Effector CD8-positive, alpha-beta T cell (primary cell): ENCODE measurements at regions not wholly inside any gene's neighbourhood (a gene's known extent, or its start where the extent isn't known, plus 50 kb on each side); places are given as distances from the start of the nearest gene placed in this dataset.

Experiments
- DNase-seq: peaks from one replicate; lab custom pipeline; 2025; lab: John Stamatoyannopoulos, UW

GRCh38 chr15:96736384-96736783, 405.9 kb downstream of the NR2F2 start:
- no peak for DNase-seq

GRCh38 chr15:96737408-96737807, 406.9 kb downstream of the NR2F2 start:
- no peak for DNase-seq

- no peak for DNase-seq
Measured at GRCh38 chr15:96746665-96747064, 416.2 kb downstream of the NR2F2 start.

DNA sequence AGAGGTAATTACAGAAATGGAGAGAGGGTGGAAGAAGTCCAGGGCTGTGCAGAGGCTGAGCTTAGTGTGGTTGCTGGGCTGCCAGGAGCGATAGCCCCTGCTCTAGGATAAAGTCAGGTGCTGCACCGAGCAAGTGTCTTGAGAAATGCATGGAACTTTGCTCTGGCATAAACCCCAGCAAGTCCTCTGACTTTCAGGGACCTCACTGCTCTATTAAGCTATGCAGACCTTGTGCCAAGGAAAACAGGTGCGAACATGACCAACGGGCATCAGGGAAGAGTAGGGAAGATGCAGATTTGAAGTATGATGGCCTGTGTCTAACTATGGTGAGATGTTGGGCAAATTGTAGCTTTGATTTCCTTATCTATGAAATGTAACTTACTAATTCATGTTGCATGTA, 416.8 kb downstream of the NR2F2 start:
- no peak for DNase-seq

DNA sequence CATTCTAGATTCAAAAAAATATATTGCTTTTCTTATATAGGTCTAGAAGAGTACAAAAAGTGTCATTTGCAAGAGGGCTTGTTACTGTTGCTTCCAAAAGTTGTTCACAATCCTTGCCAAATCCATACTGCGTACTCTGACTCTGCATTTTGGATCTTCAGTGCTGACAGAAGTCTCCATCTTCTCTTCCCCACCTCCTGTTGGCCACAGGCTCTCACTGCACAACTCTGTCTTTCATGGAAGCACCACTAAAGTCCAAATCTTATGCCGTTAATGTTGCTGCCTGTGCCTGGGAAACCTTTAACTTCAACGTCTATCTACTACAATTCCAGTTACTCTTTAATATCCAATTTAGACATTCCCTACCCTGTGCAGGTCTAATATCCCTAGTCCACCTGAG, 419.9 kb downstream of the NR2F2 start:
- no peak for DNase-seq

DNA sequence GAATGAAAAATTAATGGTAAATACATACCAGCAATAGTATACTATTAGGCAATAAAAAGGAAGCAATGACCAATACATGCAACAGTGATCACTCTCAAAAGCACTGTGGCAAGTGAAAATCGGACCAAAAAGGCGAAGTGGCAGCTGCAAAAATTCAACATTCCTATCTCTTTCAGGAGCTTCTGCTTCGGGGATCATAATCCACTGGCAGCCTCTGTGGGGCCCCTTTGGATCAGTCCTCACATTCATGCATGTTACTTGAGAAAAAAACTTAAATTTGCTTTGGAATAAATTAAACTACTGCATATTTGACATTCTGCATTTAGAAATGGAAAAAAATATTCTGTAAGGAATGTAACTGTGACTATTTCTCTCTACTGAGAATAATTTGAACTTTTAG, 425.6 kb downstream of the NR2F2 start:
- no peak for DNase-seq

DNA sequence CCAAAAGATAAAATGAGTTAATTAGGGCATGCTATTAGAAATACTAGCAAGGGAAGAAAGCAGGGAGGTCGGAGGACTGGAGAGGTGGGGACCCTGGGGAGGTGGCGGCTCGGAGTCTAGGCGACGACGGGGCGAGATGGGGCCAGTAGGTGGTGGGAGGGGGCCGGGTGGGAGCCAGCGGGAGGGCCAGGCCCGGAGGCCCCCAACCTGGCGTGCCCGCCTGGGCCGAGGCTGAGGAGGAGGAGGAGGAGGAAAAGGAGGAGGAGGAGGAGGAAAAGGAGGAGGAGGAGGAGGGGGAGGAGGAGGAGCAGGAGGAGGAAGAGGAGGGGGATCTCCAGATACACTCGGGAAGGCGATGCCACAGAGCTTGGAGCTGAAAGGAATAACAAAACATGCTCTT, 426.2 kb downstream of the NR2F2 start:
- no peak for DNase-seq

- no peak for DNase-seq
Measured at GRCh38 chr15:96762566-96762965, 432.1 kb downstream of the NR2F2 start.

DNA sequence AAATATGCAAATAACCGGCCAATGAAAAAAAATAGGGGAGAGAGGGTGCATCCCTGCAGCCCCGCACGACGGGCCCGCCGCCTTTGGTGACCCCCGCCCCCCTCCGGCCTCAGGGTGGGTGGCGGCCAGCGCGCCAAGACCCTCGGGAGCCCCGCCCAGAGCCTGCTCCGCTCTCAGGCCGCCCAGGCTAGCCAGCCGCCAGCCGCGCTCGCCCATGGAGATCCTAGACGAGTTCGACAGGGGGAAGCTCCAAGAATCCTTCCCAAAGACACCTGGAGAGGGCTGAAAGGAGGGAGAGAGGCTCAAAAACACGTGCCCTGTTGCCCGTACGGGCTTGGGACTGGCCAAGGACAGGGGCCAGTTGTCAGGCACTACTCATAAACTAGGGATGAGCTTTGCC, 434.0 kb downstream of the NR2F2 start:
- no peak for DNase-seq

DNA sequence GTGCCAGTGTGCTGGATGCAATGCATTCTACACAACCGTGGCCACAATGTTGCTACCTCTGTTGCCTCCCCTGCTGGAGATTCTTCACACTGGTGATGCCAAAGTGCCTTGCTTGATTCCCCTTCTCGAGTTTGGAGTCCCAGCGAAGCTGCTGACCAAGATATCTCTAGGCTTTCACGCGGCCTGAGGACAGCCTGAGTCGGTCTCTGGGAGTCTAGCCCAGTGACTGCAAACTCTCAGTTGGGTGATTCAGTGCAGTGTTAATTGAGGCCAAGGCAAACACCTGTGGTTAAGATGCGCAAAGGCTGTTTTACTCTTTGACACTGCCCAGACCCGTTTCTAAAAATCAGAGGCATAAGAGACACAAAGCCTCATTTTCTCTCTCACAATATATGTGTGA, 434.4 kb downstream of the NR2F2 start:
- no peak for DNase-seq

DNA sequence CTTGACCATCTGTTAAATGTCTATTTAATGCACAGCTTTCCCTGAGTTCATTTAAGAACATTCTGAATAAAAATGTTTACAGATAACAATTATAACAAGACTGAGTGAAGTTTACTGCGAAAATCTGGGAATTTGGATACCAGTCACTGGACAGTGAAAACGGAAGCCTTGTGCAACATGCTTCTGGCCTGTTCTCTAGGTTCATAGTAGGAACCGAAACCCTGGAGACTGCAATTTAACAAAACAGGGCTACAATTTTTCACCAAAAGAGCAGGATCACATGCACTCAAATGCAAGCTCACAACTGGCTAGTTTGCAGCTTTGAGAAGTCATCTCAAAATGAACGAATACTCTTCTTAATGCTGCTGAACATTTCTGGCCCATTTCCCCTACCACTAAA, 435.9 kb downstream of the NR2F2 start:
- no peak for DNase-seq

GRCh38 chr15:96767703-96768434, 437.4 kb downstream of the NR2F2 start:
- DNase-seq = no peak

GRCh38 chr15:96768435-96768789, 437.9 kb downstream of the NR2F2 start:
- DNase-seq = no peak

DNA sequence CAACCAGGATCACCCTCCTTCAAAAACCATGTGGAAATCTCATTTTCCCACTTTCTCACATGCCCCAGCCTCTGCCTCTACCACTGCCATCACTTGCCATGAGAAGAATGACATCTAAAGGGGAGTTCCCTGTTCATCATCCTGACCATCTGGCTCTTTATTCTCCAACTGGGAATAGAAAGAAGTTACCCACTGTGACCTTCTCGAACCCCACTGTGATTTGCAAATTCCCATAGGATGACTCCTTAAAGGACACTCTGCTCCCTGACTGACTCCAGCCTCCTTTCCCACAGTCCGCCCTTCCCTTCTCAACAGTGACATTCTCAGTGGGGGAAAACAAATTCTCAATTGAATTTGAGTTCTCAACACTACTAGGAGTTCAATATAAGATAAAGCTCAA, 440.5 kb downstream of the NR2F2 start:
- DNase-seq = no peak

- DNase-seq = no peak
Measured at GRCh38 chr15:96774216-96774615, 443.7 kb downstream of the NR2F2 start.

DNA sequence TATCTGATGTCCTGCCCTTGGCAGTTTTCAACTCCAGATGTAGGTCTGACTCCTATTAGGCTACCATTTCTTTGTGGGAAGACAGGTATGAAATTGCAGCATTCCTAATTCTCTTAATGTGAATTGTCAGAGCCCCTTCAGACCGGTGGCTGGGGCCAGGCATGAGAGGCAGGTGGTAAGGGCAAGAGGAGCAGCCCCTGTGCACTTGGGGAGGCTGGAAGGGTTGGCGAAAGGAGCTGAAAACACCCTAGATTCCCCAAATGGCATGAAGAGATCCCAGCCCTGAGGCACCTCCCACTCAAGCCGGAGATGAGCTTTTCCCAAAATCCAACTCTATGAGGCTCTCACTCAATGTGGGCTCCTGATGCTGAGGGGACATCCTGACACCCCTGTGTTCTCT, 453.2 kb downstream of the NR2F2 start:
- DNase-seq = no peak

- no peak for DNase-seq
Measured at GRCh38 chr15:96790004-96790403, 459.5 kb downstream of the NR2F2 start.

DNA sequence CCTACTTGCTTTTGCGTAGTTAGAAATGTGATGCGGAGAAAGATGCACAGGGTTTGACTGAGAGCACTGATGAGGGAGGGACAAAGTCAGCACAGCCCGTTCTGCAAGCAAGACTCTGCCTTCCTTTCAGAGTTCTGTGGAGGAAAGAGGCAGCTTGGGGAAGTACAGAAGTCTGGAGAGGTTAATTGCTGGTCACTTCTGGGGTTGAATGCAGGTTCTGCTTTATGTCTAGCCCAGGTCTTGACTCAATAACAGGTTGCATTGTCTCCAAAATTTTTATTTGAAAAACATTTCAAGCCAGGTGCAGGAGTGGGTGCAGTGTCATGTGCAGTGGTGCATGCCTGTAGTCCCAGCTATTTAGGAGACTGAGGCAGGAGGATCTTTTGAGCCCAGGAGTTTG, 461.7 kb downstream of the NR2F2 start:
- no peak for DNase-seq

DNA sequence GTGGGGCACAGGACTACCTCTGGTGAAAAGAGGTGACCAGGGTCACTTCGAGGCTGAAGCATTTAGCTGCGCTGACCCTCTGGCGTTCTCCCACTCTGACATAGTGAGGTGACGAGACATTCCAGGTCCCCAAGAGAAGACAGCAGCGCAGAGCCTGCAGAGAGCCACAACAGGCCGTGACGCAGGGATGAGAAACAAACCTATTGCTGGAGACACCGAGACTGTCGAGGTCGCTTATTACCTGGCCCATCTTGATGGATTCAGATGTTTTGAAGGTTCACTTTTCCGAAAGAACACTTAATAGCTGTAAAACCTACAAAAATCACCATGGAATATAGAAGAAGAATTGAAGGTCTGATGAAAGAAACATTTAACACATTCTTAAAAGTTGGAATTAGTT, 466.3 kb downstream of the NR2F2 start:
- no peak for DNase-seq

GRCh38 chr15:96801576-96802150, 471.2 kb downstream of the NR2F2 start:
- DNase-seq = no peak

- DNase-seq = no peak
Measured at GRCh38 chr15:96802611-96803255, 472.2 kb downstream of the NR2F2 start.

- DNase-seq = no peak
Measured at GRCh38 chr15:96804754-96805153, 474.3 kb downstream of the NR2F2 start.

DNA sequence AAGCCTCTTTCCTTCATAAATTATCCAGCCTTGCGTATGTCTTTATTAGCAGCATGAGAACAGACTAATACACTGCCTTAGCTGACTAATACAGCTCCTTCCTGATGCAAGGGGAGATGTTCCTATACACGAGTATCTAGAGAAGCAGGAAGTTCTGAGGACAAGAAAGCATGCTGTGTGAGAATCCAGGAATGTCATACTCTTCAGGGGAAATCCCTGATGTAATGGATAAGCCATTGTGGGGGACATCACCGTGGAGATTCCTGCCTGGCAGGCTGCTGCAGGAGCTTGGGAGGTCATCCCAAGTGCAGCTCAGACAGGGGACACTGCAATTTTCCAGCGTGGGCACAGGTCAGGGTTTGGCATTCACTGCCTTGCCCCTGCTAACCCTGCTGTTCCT, 476.9 kb downstream of the NR2F2 start:
- no peak for DNase-seq

- DNase-seq = no peak
Measured at GRCh38 chr15:96817900-96818299, 487.4 kb downstream of the NR2F2 start.
